Loucy (cell line): ENCODE measurements at regions not wholly inside any gene's neighbourhood (a gene's known extent, or its start where the extent isn't known, plus 50 kb on each side); places are given as distances from the start of the nearest gene placed in this dataset.

Experiments used
- H2AFZ ChIP-seq: fragments of 200-600 bp; sonication (generic); 2 replicates; pipeline ENCODE4 v1.6.0; 2016; ENCODE audit warnings: antibody characterized with exemption, mild to moderate bottlenecking, low read length, moderate library complexity
- H3F3A ChIP-seq: fragments of 200-600 bp; 2 replicates; pipeline ENCODE4 v1.6.0; 2016; ENCODE audit warnings: antibody characterized with exemption, low read depth, mild to moderate bottlenecking
- H3K27me3 ChIP-seq: fragments of 200-600 bp; sonication (generic); 2 replicates; pipeline ENCODE4 v1.6.1; 2014; ENCODE audit warnings: low read length, mild to moderate bottlenecking; ENCODE audit not compliant: insufficient read depth, poor library complexity, severe bottlenecking
- H3K36me3 ChIP-seq: fragments of 200-600 bp; sonication (generic); 2 replicates; pipeline ENCODE4 v1.6.1; 2016; ENCODE audit warnings: low read length; ENCODE audit not compliant: insufficient read depth
- H3K4me1 ChIP-seq: fragments of 200-600 bp; sonication (generic); 2 replicates; pipeline ENCODE4 v1.5.1; 2014; ENCODE audit warnings: low read length, mild to moderate bottlenecking; ENCODE audit not compliant: insufficient read depth, poor library complexity, severe bottlenecking
- H3K4me2 ChIP-seq: fragments of 200-600 bp; sonication (generic); 2 replicates; pipeline ENCODE4 v1.6.0; 2014; ENCODE audit warnings: antibody characterized with exemption, low read length, low read depth, mild to moderate bottlenecking; ENCODE audit not compliant: poor library complexity, severe bottlenecking
- H3K4me3 ChIP-seq: fragments of 200-600 bp; sonication (generic); 2 replicates; pipeline ENCODE4 v1.5.1; 2014; ENCODE audit warnings: low read length, mild to moderate bottlenecking, mixed read lengths; ENCODE audit not compliant: poor library complexity, severe bottlenecking
- H3K79me2 ChIP-seq: fragments of 200-600 bp; sonication (generic); 2 replicates; pipeline ENCODE4 v1.6.1; 2014; ENCODE audit warnings: low read length; ENCODE audit not compliant: insufficient read depth
- H3K9ac ChIP-seq: fragments of 200-600 bp; sonication (generic); 2 replicates; pipeline ENCODE4 v1.6.0; 2014; ENCODE audit warnings: mild to moderate bottlenecking, low read depth, low read length, moderate library complexity; ENCODE audit not compliant: poor library complexity, severe bottlenecking
- H3K9me2 ChIP-seq: fragments of 200-600 bp; sonication (generic); replicated peaks from 2 replicates; pipeline ENCODE4 v1.6.1; 2016; ENCODE audit warnings: low read depth, low read length, mixed read lengths
- H3K9me3 ChIP-seq: fragments of 200-600 bp; sonication (generic); 2 replicates; pipeline ENCODE4 v1.6.1; 2014; ENCODE audit warnings: mild to moderate bottlenecking, antibody characterized with exemption, low read length, low read depth; ENCODE audit not compliant: insufficient read depth
- H4K20me1 ChIP-seq: fragments of 200-600 bp; sonication (generic); 2 replicates; pipeline ENCODE4 v1.6.0; 2014; ENCODE audit warnings: antibody characterized with exemption, low read length, mild to moderate bottlenecking; ENCODE audit not compliant: insufficient read depth, poor library complexity, severe bottlenecking
- CTCF ChIP-seq: fragments of 200-600 bp; sonication (generic); conservative IDR thresholded peaks from 2 replicates; pipeline ENCODE4 v1.5.1; 2014; ENCODE audit warnings: mild to moderate bottlenecking, antibody characterized with exemption, low read length
- EZH2phosphoT487 ChIP-seq: fragments of 200-600 bp; IDR thresholded peaks from 2 replicates; pipeline ENCODE4 v1.6.1; 2018; ENCODE audit warnings: antibody characterized with exemption, mild to moderate bottlenecking, moderate library complexity, borderline replicate concordance

GRCh38 chr12:4064008-4064407 lies 190.8 kb upstream of the PARP11 start:
- Histone ChIP-seq H2AFZ (no peak overlapping the region), H3K4me2 (no peak overlapping the region), H4K20me1 (no peaks in the 10 kb centered on the region), H3K36me3 (no peaks in the 10 kb centered on the region), H3K27me3 (peaks cover 8% of the 10 kb centered on the region), H3F3A (no peaks in the 10 kb centered on the region), H3K9ac (no peak overlapping the region), H3K4me1 (no peaks in the 10 kb centered on the region), H3K9me3 (no peaks in the 10 kb centered on the region), H3K79me2 (no peaks in the 10 kb centered on the region), H3K4me3 (no peak overlapping the region), H3K9me2 (no peaks in the 10 kb centered on the region)
- TF ChIP-seq EZH2phosphoT487 (no peak), CTCF (no peak)

GRCh38 chr12:4059898-4060568 lies 186.8 kb upstream of the PARP11 start:
- H3K4me2 ChIP-seq: no peak overlapping the region

GRCh38 chr12:4056910-4057845 lies 184.0 kb upstream of the PARP11 start:
- TF ChIP-seq CTCF: no peak
- TF ChIP-seq EZH2phosphoT487: no peak
- Histone ChIP-seq H3K9me2 (no peaks in the 10 kb centered on the region), H3F3A (no peaks in the 10 kb centered on the region), H3K4me3 (no peak overlapping the region), H3K9ac (no peak overlapping the region), H4K20me1 (no peaks in the 10 kb centered on the region), H3K36me3 (no peaks in the 10 kb centered on the region), H3K27me3 (no peaks in the 10 kb centered on the region), H3K4me1 (no peaks in the 10 kb centered on the region), H3K9me3 (no peaks in the 10 kb centered on the region), H2AFZ (no peak overlapping the region), H3K4me2 (no peak overlapping the region), H3K79me2 (no peaks in the 10 kb centered on the region)

More at GRCh38 chr12:4059898-4060568, 186.8 kb upstream of the PARP11 start:
- TF ChIP-seq EZH2phosphoT487: no peak
- TF ChIP-seq CTCF: no peak
- no peak overlapping the region for H3K9ac ChIP-seq
- no peak overlapping the region for H3K4me3 ChIP-seq
- no peaks in the 10 kb centered on the region for H3K27me3 ChIP-seq
- H3F3A ChIP-seq: no peaks in the 10 kb centered on the region
- no peak overlapping the region for H2AFZ ChIP-seq
- no peaks in the 10 kb centered on the region for H3K4me1 ChIP-seq
- no peaks in the 10 kb centered on the region for H3K36me3 ChIP-seq
- no peaks in the 10 kb centered on the region for H3K79me2 ChIP-seq
- no peaks in the 10 kb centered on the region for H4K20me1 ChIP-seq
- H3K9me2 ChIP-seq: no peaks in the 10 kb centered on the region
- no peaks in the 10 kb centered on the region for H3K9me3 ChIP-seq
